ENCODE measurements at regions not wholly inside any gene's neighbourhood (a gene's known extent, or its start where the extent isn't known, plus 50 kb on each side); places are given as distances from the start of the nearest gene placed in this dataset.

GRCh38 chr14:43041207-43041606, 1434.5 kb downstream of the LRFN5 start:
- TF ChIP-seq, protein P1, sequence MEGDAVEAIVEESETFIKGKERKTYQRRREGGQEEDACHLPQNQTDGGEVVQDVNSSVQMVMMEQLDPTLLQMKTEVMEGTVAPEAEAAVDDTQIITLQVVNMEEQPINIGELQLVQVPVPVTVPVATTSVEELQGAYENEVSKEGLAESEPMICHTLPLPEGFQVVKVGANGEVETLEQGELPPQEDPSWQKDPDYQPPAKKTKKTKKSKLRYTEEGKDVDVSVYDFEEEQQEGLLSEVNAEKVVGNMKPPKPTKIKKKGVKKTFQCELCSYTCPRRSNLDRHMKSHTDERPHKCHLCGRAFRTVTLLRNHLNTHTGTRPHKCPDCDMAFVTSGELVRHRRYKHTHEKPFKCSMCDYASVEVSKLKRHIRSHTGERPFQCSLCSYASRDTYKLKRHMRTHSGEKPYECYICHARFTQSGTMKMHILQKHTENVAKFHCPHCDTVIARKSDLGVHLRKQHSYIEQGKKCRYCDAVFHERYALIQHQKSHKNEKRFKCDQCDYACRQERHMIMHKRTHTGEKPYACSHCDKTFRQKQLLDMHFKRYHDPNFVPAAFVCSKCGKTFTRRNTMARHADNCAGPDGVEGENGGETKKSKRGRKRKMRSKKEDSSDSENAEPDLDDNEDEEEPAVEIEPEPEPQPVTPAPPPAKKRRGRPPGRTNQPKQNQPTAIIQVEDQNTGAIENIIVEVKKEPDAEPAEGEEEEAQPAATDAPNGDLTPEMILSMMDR (IDR thresholded peaks at IDR 0.05) = no peak
- Mint-ChIP-seq H3K4me3 (ENCODE audit: unreplicated experiment) (no peak overlapping the region), H3K27me3 (ENCODE audit: low read depth) (peaks cover 2% of the 10 kb centered on the region), H3K4me1 (ENCODE audit: low read depth) (no peaks in the 10 kb centered on the region), H3K9me3 (ENCODE audit: low read depth) (no peaks in the 10 kb centered on the region), H3K36me3 (ENCODE audit: low read depth) (no peaks in the 10 kb centered on the region), H3K27ac (ENCODE audit: unreplicated experiment) (no peak overlapping the region)
- no peak for DNase-seq (ENCODE audit: low spot score)

DNA sequence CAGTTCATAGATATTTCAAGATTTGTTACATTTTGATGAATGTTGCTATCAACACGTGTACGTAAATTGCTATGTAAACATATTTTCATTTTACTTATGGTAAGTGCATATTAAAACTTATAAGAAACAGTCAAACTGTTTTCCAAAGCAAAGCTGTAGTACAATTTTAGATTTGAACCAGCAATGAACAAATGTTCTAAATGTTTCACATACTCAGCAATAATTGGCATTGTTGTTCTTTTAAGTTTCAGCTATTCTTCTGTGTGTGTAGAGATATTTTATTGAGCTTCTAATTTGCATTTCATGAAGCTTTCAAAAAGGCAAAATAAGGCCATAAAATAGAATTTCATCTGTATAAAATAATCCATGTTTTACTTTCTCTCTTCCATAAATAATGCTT, 1433.2 kb downstream of the LRFN5 start:
- H3K27me3 Mint-ChIP-seq (ENCODE audit: low read depth) = no peaks in the 10 kb centered on the region
- no peaks in the 10 kb centered on the region for H3K36me3 Mint-ChIP-seq (ENCODE audit: low read depth)
- no peak overlapping the region for H3K27ac Mint-ChIP-seq (ENCODE audit: unreplicated experiment)
- no peaks in the 10 kb centered on the region for H3K9me3 Mint-ChIP-seq (ENCODE audit: low read depth)
- H3K4me1 Mint-ChIP-seq (ENCODE audit: low read depth) = no peaks in the 10 kb centered on the region
- no peak overlapping the region for H3K4me3 Mint-ChIP-seq (ENCODE audit: unreplicated experiment)
- TF ChIP-seq, protein P1 (IDR thresholded peaks at IDR 0.05) = no peak
- no peak for DNase-seq (ENCODE audit: low spot score)

DNA sequence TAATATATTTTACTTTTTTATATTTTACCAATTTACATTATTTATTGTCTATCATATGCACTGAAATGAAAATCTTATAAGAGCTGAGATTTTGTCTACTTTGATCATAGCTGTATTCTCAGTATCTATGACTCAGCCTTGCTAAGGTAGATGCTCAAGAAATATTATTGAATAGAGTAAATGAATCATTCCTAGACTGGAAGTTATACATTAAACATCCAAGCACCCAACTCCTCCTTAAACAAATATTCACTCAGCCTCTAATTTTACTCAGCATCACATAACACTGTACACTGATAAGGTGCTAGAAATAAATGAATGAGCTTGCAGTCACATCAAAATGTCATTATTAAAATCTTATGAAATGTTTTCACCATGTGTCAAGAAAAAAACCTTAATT, 1424.9 kb downstream of the LRFN5 start:
- TF ChIP-seq, protein P1 (IDR thresholded peaks at IDR 0.05) = no peak
- H3K9me3 Mint-ChIP-seq (ENCODE audit: low read depth) = no peaks in the 10 kb centered on the region
- no peaks in the 10 kb centered on the region for H3K27me3 Mint-ChIP-seq (ENCODE audit: low read depth)
- no peak for DNase-seq (ENCODE audit: low spot score)
- H3K4me1 Mint-ChIP-seq (ENCODE audit: low read depth) = no peaks in the 10 kb centered on the region
- H3K36me3 Mint-ChIP-seq (ENCODE audit: low read depth) = no peaks in the 10 kb centered on the region
- H3K4me3 Mint-ChIP-seq (ENCODE audit: unreplicated experiment) = no peak overlapping the region
- H3K27ac Mint-ChIP-seq (ENCODE audit: unreplicated experiment) = no peak overlapping the region

- H3K4me1 Mint-ChIP-seq (ENCODE audit: low read depth) = no peaks in the 10 kb centered on the region
- no peaks in the 10 kb centered on the region for H3K27me3 Mint-ChIP-seq (ENCODE audit: low read depth)
- DNase-seq (ENCODE audit: low spot score) = no peak
- H3K27ac Mint-ChIP-seq (ENCODE audit: unreplicated experiment) = no peak overlapping the region
- TF ChIP-seq, protein P1 (IDR thresholded peaks at IDR 0.05) = no peak
- no peaks in the 10 kb centered on the region for H3K36me3 Mint-ChIP-seq (ENCODE audit: low read depth)
- no peak overlapping the region for H3K4me3 Mint-ChIP-seq (ENCODE audit: unreplicated experiment)
- H3K9me3 Mint-ChIP-seq (ENCODE audit: low read depth) = peaks cover 5% of the 10 kb centered on the region
These were observed 1415.6 kb downstream of the LRFN5 start for GRCh38 chr14:43022094-43022800.

DNA sequence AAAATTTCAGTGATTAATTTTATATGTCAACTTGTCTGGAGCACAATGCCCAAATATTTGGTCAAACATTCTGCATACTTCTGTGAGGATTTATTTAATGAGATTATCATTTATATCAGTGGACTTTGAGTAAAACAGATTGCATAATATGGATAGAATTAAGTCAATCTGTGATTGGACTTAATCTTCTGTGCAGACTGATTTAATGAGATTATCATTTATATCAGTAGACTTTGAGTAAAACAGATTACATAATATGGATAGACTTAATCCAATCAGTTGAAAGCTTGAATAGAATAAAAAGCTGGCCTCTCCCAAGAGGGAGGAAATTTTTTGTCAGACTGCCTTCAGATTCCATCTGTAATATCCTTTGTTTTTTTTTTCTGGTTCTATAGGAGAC, 1413.2 kb downstream of the LRFN5 start:
- TF ChIP-seq, protein P1 (IDR thresholded peaks at IDR 0.05) = no peak
- Mint-ChIP-seq H3K27me3 (ENCODE audit: low read depth) (no peaks in the 10 kb centered on the region), H3K9me3 (ENCODE audit: low read depth) (peaks cover 5% of the 10 kb centered on the region), H3K4me1 (ENCODE audit: low read depth) (no peaks in the 10 kb centered on the region), H3K4me3 (ENCODE audit: unreplicated experiment) (no peak overlapping the region), H3K36me3 (ENCODE audit: low read depth) (no peaks in the 10 kb centered on the region), H3K27ac (ENCODE audit: unreplicated experiment) (no peak overlapping the region)
- DNase-seq (ENCODE audit: low spot score) = no peak

Measured in chondrocyte (in vitro differentiated cells).